ENCODE measurements at regions not wholly inside any gene's neighbourhood (a gene's known extent, or its start where the extent isn't known, plus 50 kb on each side); places are given as distances from the start of the nearest gene placed in this dataset.

GRCh38 chr1:177862916-177863315 lies 106.9 kb downstream of the SEC16B start:
- DNase-seq (ENCODE audit: low read depth) = no peak
- no peak overlapping the region for H3K4me3 ChIP-seq (ENCODE audit: low read length)
- TF ChIP-seq CTCF (IDR thresholded peaks at IDR 0.05; ENCODE audit: insufficient read depth, low read depth, low read length, missing control alignments) = no peak

- no peak for DNase-seq (ENCODE audit: low read depth)
- TF ChIP-seq CTCF (IDR thresholded peaks at IDR 0.05; ENCODE audit: insufficient read depth, low read depth, low read length, missing control alignments) = no peak
- H3K4me3 ChIP-seq (ENCODE audit: low read length) = no peak overlapping the region
Observed at GRCh38 chr1:177859572-177859971, 110.3 kb downstream of the SEC16B start.

GRCh38 chr1:177858332-177858821 lies 111.5 kb downstream of the SEC16B start:
- TF ChIP-seq CTCF (IDR thresholded peaks at IDR 0.05; ENCODE audit: insufficient read depth, low read depth, low read length, missing control alignments) = no peak
- H3K4me3 ChIP-seq (ENCODE audit: low read length) = no peak overlapping the region
- no peak for DNase-seq (ENCODE audit: low read depth)

GRCh38 chr1:177857285-177857684 lies 112.6 kb downstream of the SEC16B start:
- DNase-seq (ENCODE audit: low read depth) = no peak
- no peak for TF ChIP-seq CTCF (IDR thresholded peaks at IDR 0.05; ENCODE audit: insufficient read depth, low read depth, low read length, missing control alignments)
- no peak overlapping the region for H3K4me3 ChIP-seq (ENCODE audit: low read length)

GRCh38 chr1:177854951-177855350 lies 114.9 kb downstream of the SEC16B start:
- no peak for TF ChIP-seq CTCF (IDR thresholded peaks at IDR 0.05; ENCODE audit: insufficient read depth, low read depth, low read length, missing control alignments)
- H3K4me3 ChIP-seq (ENCODE audit: low read length) = no peak overlapping the region
- DNase-seq (ENCODE audit: low read depth) = no peak

- DNase-seq (ENCODE audit: low read depth) = no peak
- H3K4me3 ChIP-seq (ENCODE audit: low read length) = no peak overlapping the region
- no peak for TF ChIP-seq CTCF (IDR thresholded peaks at IDR 0.05; ENCODE audit: insufficient read depth, low read depth, low read length, missing control alignments)
Observed at GRCh38 chr1:177849579-177850290, 120.1 kb downstream of the SEC16B start.

- peak; percentile 55 for DNase-seq (ENCODE audit: low read depth)
- H3K4me3 ChIP-seq (ENCODE audit: low read length) = no peak overlapping the region
- no peak for TF ChIP-seq CTCF (IDR thresholded peaks at IDR 0.05; ENCODE audit: insufficient read depth, low read depth, low read length, missing control alignments)
Observed at GRCh38 chr1:177849130-177849529, 120.7 kb downstream of the SEC16B start.

Data from epithelial cell of esophagus (primary cell).